ENCODE measurements at regions not wholly inside any gene's neighbourhood (a gene's known extent, or its start where the extent isn't known, plus 50 kb on each side); places are given as distances from the start of the nearest gene placed in this dataset.
"Not testable (repeated sequence)": the region's sequence is repeated elsewhere in the genome, so short reads cannot be mapped to it uniquely, and the experiment has no call there.

DNA sequence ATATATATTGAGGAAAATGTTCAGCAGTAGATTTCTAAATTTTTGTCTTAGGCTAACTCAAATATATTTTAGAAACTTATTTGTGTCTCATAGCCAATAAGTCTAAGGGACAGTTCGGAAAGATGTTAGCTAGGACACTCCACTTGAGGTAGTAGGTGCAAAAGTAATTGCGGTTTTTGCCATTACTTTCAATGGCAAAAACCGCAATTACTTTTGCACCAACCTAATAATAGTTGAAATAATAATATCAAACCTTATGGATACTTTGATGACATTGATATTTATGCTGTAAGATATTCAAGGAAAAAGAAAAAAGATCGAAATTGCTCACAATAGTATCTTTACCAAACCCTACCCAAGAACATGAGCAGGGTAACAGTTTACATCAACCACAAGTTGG lies 555.5 kb upstream of the ST8SIA4 start:
- DNase-seq (ENCODE audit: low read depth), result no peak
- no peak overlapping the region for H3K4me3 ChIP-seq (ENCODE audit: low read length)
- TF ChIP-seq, protein P1, sequence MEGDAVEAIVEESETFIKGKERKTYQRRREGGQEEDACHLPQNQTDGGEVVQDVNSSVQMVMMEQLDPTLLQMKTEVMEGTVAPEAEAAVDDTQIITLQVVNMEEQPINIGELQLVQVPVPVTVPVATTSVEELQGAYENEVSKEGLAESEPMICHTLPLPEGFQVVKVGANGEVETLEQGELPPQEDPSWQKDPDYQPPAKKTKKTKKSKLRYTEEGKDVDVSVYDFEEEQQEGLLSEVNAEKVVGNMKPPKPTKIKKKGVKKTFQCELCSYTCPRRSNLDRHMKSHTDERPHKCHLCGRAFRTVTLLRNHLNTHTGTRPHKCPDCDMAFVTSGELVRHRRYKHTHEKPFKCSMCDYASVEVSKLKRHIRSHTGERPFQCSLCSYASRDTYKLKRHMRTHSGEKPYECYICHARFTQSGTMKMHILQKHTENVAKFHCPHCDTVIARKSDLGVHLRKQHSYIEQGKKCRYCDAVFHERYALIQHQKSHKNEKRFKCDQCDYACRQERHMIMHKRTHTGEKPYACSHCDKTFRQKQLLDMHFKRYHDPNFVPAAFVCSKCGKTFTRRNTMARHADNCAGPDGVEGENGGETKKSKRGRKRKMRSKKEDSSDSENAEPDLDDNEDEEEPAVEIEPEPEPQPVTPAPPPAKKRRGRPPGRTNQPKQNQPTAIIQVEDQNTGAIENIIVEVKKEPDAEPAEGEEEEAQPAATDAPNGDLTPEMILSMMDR (IDR thresholded peaks at IDR 0.05; ENCODE audit: insufficient read depth, low read depth, low read length, missing control alignments), result no peak

DNA sequence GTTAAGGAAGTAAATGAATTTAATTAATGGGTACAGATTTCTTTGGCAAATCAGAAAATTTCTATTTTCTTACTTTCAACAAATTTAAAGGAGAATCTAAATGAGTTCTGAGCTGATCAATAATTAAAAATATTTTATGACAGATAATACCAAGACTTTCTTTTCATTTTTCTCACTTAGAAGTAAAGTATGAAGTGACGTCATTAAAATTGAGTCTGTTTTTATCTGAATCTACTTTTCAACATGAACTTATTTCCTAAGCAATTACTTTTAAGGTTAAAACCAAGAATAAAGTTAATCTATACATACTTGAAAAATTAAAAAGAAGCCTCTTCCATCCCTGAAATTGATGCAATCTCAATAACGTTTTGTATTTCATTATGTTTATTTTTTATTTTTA lies 552.8 kb upstream of the ST8SIA4 start:
- no peak for DNase-seq (ENCODE audit: low read depth)
- TF ChIP-seq, protein P1 (IDR thresholded peaks at IDR 0.05; ENCODE audit: insufficient read depth, low read depth, low read length, missing control alignments), result no peak
- H3K4me3 ChIP-seq (ENCODE audit: low read length), result no peak overlapping the region

DNA sequence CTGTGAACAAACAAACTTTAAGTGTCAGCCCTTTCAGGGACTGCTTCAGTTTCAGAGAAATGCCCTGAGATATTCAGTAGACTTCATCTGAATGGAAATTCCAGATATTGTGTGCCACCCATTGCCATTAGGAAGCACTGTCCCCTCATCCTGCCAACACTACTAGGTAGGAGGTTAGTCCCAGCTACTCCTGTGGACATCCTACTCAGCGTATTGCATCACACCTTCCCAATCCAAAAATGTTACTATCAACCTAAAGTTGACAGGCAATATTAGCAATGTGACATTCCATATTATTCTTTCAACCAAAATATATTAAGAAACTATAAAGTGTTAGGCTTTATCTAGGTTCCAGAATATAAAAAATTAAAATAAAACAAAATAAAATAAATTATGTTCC lies 552.0 kb upstream of the ST8SIA4 start:
- TF ChIP-seq, protein P1 (IDR thresholded peaks at IDR 0.05; ENCODE audit: insufficient read depth, low read depth, low read length, missing control alignments), result no peak
- H3K4me3 ChIP-seq (ENCODE audit: low read length), result no peak overlapping the region
- no peak for DNase-seq (ENCODE audit: low read depth)

DNA sequence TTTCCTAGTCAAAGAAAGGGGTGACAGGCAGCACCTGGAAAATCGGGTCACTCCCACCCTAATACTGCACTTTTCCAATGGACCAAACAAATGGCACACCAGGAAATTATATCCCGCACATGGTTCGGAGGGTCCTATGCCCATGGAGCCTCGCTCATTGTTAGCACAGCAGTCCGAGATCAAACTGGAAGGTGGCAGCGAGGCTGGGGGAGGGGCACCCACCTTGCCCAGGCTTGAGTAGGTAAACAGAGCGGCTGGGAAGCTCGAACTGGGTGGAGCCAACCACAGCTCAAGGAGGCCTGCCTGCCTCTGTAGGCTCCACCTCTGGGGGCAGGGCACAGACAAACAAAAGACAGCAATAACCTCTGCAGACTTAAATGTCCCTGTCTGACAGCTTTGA lies 539.2 kb upstream of the ST8SIA4 start:
- DNase-seq (ENCODE audit: low read depth); H3K4me3 ChIP-seq (ENCODE audit: low read length): not testable (repeated sequence)

DNA sequence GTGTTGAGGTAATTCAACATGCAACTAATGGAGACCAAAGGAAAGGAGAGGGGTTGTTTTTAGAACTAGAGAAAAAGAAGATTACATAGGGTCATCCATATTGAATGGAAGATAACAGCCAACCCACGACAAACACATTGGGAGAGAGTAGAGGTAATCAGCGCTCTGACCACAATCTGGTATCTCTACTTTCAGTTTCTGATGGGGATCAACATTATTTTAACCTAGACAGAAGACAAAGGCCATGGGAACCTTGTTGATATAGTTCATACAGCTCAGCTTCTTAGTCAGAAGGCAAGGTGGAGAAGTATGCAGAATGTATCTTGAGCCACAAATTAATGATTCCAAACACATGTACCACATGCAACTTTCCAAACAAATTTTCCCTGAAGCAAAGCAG lies 537.1 kb upstream of the ST8SIA4 start:
- DNase-seq (ENCODE audit: low read depth), result no peak
- no peak overlapping the region for H3K4me3 ChIP-seq (ENCODE audit: low read length)
- TF ChIP-seq, protein P1 (IDR thresholded peaks at IDR 0.05; ENCODE audit: insufficient read depth, low read depth, low read length, missing control alignments), result no peak

DNA sequence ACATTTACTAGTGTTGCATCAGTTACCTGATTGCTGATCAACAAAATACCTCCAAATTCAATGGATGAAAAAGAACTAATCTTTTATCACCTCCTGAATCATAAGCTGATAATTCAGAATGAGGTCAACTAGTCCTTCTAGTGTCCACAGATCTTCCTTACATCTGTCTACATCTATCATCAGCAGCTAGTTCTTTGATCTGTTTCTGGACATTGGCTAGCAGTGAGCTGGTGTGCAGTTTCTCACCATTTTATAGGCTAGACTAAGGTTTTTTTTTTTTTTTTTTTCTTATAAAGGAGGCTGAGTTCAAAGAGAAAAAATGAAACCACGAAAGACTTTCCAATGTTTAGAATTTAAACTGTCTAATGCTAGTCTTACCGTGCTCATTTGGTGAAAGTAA lies 534.3 kb upstream of the ST8SIA4 start:
- H3K4me3 ChIP-seq (ENCODE audit: low read length), result no peak overlapping the region
- TF ChIP-seq, protein P1 (IDR thresholded peaks at IDR 0.05; ENCODE audit: insufficient read depth, low read depth, low read length, missing control alignments), result no peak
- DNase-seq (ENCODE audit: low read depth), result no peak

DNA sequence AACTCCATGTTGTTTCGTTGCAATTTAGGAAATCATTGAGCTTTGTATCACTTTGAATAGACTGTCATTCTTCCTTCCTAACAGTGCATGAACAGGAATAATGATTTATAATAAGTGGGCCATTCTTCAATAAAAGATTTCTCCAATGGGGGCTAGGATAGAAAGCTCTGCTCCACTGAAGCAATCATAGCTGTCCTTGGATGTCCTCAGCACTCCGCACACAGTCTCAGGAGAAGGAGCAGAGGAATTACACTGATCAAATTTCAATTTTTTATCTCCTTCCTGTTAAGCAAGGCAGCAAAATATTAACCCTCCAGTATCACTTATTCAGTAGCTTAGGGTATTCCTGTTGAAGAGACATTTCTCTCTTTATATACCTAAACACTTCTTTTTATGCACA lies 532.7 kb upstream of the ST8SIA4 start:
- TF ChIP-seq, protein P1 (IDR thresholded peaks at IDR 0.05; ENCODE audit: insufficient read depth, low read depth, low read length, missing control alignments), result no peak
- no peak for DNase-seq (ENCODE audit: low read depth)
- H3K4me3 ChIP-seq (ENCODE audit: low read length), result no peak overlapping the region

DNA sequence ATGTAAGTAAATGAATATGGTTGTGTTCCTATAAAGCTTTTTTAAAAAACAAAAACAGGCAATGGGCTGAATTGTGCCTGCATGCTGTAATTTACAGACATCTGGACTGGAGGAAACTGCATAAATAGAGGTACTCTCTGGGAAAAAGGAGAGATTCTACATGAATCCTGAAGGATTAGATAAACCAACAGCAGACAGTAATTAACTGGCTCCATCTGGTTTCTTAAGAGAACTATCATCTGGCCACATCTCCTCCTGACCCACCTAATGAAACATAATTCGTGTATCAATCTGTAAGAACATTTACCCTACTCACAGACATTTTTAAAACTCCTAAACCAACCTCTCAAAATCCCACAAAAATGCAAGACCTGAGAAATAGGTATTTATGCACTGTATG lies 528.1 kb upstream of the ST8SIA4 start:
- TF ChIP-seq, protein P1 (IDR thresholded peaks at IDR 0.05; ENCODE audit: insufficient read depth, low read depth, low read length, missing control alignments), result no peak
- no peak for DNase-seq (ENCODE audit: low read depth)

More for the DNA sequence above, 528.1 kb upstream of the ST8SIA4 start:
- no peak overlapping the region for H3K4me3 ChIP-seq (ENCODE audit: low read length)
